Raji (cell line): ENCODE measurements at regions not wholly inside any gene's neighbourhood (a gene's known extent, or its start where the extent isn't known, plus 50 kb on each side); places are given as distances from the start of the nearest gene placed in this dataset.

Experiments used
- POLR2A ChIP-seq: IDR thresholded peaks from 2 replicates; pipeline ENCODE4 v1.6.1; 2011; ENCODE audit warnings: low read depth, low read length, control low read depth; ENCODE audit not compliant: insufficient read depth

GRCh38 chr2:59658906-59659635, 894.4 kb downstream of the BCL11A start:
- no peak for TF ChIP-seq POLR2A

- TF ChIP-seq POLR2A, result no peak
These were observed 897.6 kb downstream of the BCL11A start for GRCh38 chr2:59655809-59656208.

GRCh38 chr2:59654710-59655109, 898.7 kb downstream of the BCL11A start:
- no peak for TF ChIP-seq POLR2A

GRCh38 chr2:59653164-59653563, 900.3 kb downstream of the BCL11A start:
- no peak for TF ChIP-seq POLR2A

- TF ChIP-seq POLR2A, result no peak
These were observed 922.7 kb downstream of the BCL11A start for GRCh38 chr2:59630789-59631188.

- TF ChIP-seq POLR2A, result no peak
These were observed 925.9 kb downstream of the BCL11A start for GRCh38 chr2:59627599-59627998.

GRCh38 chr2:59622599-59623308, 930.7 kb downstream of the BCL11A start:
- TF ChIP-seq POLR2A, result no peak

GRCh38 chr2:59604123-59604522, 949.3 kb downstream of the BCL11A start:
- no peak for TF ChIP-seq POLR2A

GRCh38 chr2:59594671-59595222, 958.7 kb downstream of the BCL11A start:
- TF ChIP-seq POLR2A, result no peak

- TF ChIP-seq POLR2A, result no peak
These were observed 962.7 kb downstream of the BCL11A start for GRCh38 chr2:59590798-59591197.

- no peak for TF ChIP-seq POLR2A
These were observed 963.6 kb downstream of the BCL11A start for GRCh38 chr2:59589881-59590280.

- TF ChIP-seq POLR2A, result no peak
These were observed 965.2 kb downstream of the BCL11A start for GRCh38 chr2:59588286-59588685.

GRCh38 chr2:59586176-59586575, 967.3 kb downstream of the BCL11A start:
- no peak for TF ChIP-seq POLR2A

- no peak for TF ChIP-seq POLR2A
These were observed 967.8 kb downstream of the BCL11A start for GRCh38 chr2:59585655-59586054.

- no peak for TF ChIP-seq POLR2A
These were observed 968.5 kb downstream of the BCL11A start for GRCh38 chr2:59584958-59585357.

- TF ChIP-seq POLR2A, result no peak
These were observed 970.2 kb downstream of the BCL11A start for GRCh38 chr2:59583173-59583765.

GRCh38 chr2:59578349-59578748, 975.1 kb downstream of the BCL11A start:
- no peak for TF ChIP-seq POLR2A

GRCh38 chr2:59575191-59575590, 978.3 kb downstream of the BCL11A start:
- TF ChIP-seq POLR2A, result no peak
